NCI-H2081 (cell line): ENCODE measurements at regions not wholly inside any gene's neighbourhood (a gene's known extent, or its start where the extent isn't known, plus 50 kb on each side); places are given as distances from the start of the nearest gene placed in this dataset.

Experiments used
- DNase-seq, 2 experiments: peaks; one replicate each; lab custom pipeline; 2025; lab: John Stamatoyannopoulos, UW

- DNase-seq: no peak
Measured at GRCh38 chr1:221069986-221070385, 190.7 kb downstream of the HLX start.

GRCh38 chr1:221071777-221072176 lies 192.5 kb downstream of the HLX start:
- no peak for DNase-seq

GRCh38 chr1:221072214-221072613 lies 193.0 kb downstream of the HLX start:
- no peak for DNase-seq

- DNase-seq: no peak
Measured at GRCh38 chr1:221074332-221074731, 195.1 kb downstream of the HLX start.

GRCh38 chr1:221075911-221076310 lies 196.7 kb downstream of the HLX start:
- no peak for DNase-seq

- DNase-seq: no peak
Measured at GRCh38 chr1:221076391-221076811, 197.2 kb downstream of the HLX start.

GRCh38 chr1:221078260-221078965 lies 199.2 kb downstream of the HLX start:
- no peak for DNase-seq

GRCh38 chr1:221083902-221084301 lies 204.7 kb downstream of the HLX start:
- no peak for DNase-seq

GRCh38 chr1:221084681-221085080 lies 205.4 kb downstream of the HLX start:
- no peak for DNase-seq

GRCh38 chr1:221085701-221086375 lies 206.6 kb downstream of the HLX start:
- DNase-seq: no peak

GRCh38 chr1:221087919-221088318 lies 208.7 kb downstream of the HLX start:
- no peak for DNase-seq

GRCh38 chr1:221089273-221089672 lies 210.0 kb downstream of the HLX start:
- DNase-seq: no peak

GRCh38 chr1:221089803-221090202 lies 210.6 kb downstream of the HLX start:
- DNase-seq: no peak

GRCh38 chr1:221093903-221094791 lies 214.9 kb downstream of the HLX start:
- no peak for DNase-seq

- DNase-seq: no peak
Measured at GRCh38 chr1:221097479-221098281, 218.4 kb downstream of the HLX start.

GRCh38 chr1:221098471-221099405 lies 219.5 kb downstream of the HLX start:
- no peak for DNase-seq

- no peak for DNase-seq
Measured at GRCh38 chr1:221099747-221100595, 220.7 kb downstream of the HLX start.

- no peak for DNase-seq
Measured at GRCh38 chr1:221100611-221101010, 221.4 kb downstream of the HLX start.

GRCh38 chr1:221101807-221102605 lies 222.8 kb downstream of the HLX start:
- no peak for DNase-seq
